ENCODE measurements at regions not wholly inside any gene's neighbourhood (a gene's known extent, or its start where the extent isn't known, plus 50 kb on each side); places are given as distances from the start of the nearest gene placed in this dataset.

DNA sequence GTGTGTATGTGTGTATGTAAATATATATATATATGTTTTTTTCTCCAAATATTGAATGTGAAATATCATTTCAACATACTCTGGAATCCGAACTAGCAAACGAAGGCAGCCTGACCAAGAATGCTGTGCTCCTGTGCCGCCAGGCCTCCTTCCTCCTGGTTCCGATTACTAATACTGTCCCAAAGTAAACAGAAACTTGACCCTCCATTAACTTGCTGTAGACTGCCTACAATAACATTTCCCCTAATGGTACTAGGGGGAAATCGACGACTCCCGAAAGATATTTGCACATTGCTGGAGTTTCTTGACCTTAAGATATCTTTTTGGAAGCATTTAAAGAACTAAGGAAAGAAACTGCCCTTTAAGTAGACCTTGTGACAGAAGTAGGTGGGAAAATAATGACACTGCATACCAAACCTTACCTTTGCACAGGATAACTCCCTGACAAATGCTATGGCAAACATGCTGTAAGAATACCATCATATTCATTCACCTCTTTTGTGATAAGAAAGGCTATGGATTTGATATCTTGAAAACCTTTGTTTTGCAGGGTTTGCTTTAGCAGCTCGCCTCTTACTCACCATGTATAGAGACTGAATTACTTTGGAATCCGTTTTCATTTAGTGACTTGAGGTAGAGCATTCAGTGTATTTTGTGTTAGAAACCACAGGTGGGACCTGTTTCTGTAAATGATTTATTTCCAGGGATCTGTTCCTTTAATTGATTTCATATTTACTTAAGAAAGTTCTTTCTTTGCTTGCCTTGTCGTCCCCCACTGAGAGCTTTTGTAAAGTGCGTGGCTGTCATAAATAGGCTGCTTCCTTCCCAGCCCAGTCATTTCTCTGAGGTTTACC lies 80.1 kb downstream of the KLF5 start:
- DNase-seq (ENCODE audit: low spot score) (no peak), ATAC-seq (peak; percentile 73)
- peak overlapping the region; percentile 28; the same call in 1 of the 2 replicates for H3K27ac Mint-ChIP-seq
- peaks cover 30% of the 10 kb centered on the region for H3K4me1 Mint-ChIP-seq
- no peak overlapping the region for H3K4me3 Mint-ChIP-seq
- POLR2A ChIA-PET: no interaction called here
- H3K9me3 Mint-ChIP-seq: no peaks in the 10 kb centered on the region
- H3K27me3 Mint-ChIP-seq (ENCODE audit: low read depth): no peaks in the 10 kb centered on the region
- H3K36me3 Mint-ChIP-seq: no peaks in the 10 kb centered on the region
- CTCF ChIA-PET: no interaction called here
- TF ChIP-seq ZNF121 (CRISPR knock-in tag; IDR thresholded peaks at IDR 0.05): no peak
- TF ChIP-seq, protein P1, sequence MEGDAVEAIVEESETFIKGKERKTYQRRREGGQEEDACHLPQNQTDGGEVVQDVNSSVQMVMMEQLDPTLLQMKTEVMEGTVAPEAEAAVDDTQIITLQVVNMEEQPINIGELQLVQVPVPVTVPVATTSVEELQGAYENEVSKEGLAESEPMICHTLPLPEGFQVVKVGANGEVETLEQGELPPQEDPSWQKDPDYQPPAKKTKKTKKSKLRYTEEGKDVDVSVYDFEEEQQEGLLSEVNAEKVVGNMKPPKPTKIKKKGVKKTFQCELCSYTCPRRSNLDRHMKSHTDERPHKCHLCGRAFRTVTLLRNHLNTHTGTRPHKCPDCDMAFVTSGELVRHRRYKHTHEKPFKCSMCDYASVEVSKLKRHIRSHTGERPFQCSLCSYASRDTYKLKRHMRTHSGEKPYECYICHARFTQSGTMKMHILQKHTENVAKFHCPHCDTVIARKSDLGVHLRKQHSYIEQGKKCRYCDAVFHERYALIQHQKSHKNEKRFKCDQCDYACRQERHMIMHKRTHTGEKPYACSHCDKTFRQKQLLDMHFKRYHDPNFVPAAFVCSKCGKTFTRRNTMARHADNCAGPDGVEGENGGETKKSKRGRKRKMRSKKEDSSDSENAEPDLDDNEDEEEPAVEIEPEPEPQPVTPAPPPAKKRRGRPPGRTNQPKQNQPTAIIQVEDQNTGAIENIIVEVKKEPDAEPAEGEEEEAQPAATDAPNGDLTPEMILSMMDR (IDR thresholded peaks at IDR 0.05): no peak
- no peak for TF ChIP-seq NR3C1 (CRISPR knock-in tag; conservative IDR thresholded peaks at IDR 0.05; ENCODE audit: low read depth)
- no peak for TF ChIP-seq TEAD4 (CRISPR knock-in tag; IDR thresholded peaks at IDR 0.05)
- no peak for TF ChIP-seq NFE2L1 (CRISPR knock-in tag; IDR thresholded peaks at IDR 0.05)
- no peak for TF ChIP-seq ZNF263 (CRISPR knock-in tag; IDR thresholded peaks at IDR 0.05; ENCODE audit: low read depth)
- no peak for TF ChIP-seq SMAD3 (CRISPR knock-in tag; IDR thresholded peaks at IDR 0.05; ENCODE audit: borderline replicate concordance)

DNA sequence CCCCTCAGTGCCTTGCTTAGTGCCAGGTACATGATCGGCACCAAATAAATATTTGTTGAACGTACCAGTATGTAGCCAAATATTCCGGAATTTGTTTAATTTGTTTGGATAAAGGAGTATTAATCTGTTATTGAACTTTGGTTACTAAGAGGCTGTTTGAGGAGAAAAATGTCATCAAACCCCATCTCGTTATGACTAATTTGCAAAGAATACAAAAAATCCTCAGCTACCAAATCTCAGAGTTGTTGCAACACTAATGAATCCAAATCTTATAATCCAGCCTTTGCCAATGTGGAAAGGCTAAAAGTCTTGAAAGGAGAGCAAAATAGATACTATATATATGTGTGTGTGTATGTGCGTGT lies 79.5 kb downstream of the KLF5 start:
- H3K27ac Mint-ChIP-seq: no peak overlapping the region
- no peaks in the 10 kb centered on the region for H3K9me3 Mint-ChIP-seq
- H3K4me3 Mint-ChIP-seq: no peak overlapping the region
- H3K36me3 Mint-ChIP-seq: no peaks in the 10 kb centered on the region
- H3K27me3 Mint-ChIP-seq (ENCODE audit: low read depth): no peaks in the 10 kb centered on the region
- CTCF ChIA-PET: no interaction called here
- DNase-seq (ENCODE audit: low spot score) (no peak), ATAC-seq (no peak)
- TF ChIP-seq, protein P2, sequence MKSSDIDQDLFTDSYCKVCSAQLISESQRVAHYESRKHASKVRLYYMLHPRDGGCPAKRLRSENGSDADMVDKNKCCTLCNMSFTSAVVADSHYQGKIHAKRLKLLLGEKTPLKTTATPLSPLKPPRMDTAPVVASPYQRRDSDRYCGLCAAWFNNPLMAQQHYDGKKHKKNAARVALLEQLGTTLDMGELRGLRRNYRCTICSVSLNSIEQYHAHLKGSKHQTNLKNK (CRISPR knock-in tag; IDR thresholded peaks at IDR 0.05): no peak
- TF ChIP-seq, protein P3, sequence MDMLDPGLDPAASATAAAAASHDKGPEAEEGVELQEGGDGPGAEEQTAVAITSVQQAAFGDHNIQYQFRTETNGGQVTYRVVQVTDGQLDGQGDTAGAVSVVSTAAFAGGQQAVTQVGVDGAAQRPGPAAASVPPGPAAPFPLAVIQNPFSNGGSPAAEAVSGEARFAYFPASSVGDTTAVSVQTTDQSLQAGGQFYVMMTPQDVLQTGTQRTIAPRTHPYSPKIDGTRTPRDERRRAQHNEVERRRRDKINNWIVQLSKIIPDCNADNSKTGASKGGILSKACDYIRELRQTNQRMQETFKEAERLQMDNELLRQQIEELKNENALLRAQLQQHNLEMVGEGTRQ (CRISPR knock-in tag; IDR thresholded peaks at IDR 0.05): no peak
- peaks cover 30% of the 10 kb centered on the region for H3K4me1 Mint-ChIP-seq
- POLR2A ChIA-PET: no interaction called here

DNA sequence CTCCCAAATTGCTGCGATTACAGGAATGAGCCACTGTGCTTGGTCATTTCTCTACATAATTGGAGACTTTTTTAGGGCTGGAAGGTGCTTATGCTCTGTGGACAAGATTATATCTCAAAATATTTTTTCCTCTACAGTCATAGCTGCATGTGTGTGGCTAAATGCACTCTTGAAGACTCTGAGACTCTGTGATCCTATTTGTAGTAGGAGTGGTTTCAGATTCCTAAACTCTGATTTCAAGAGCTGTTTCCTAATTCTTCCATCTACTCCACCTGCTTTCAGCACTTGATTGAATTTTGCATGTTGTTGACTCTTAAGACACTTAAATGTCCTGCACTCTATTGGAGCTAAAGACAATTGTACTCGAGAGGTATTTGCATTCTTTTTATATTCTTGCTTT lies 78.0 kb downstream of the KLF5 start:
- ChIA-PET POLR2A (no interaction called here), CTCF (interaction anchor here (0.6 to 1.1 kb wide), 4 partner anchors 36 to 328 kb away, joined by 3 to 5 read pairs (median 4); no protein-coding TSS in a partner anchor)
- peak overlapping the region; percentile 15; the same call in 1 of the 2 replicates for H3K27ac Mint-ChIP-seq
- no peak overlapping the region for H3K4me3 Mint-ChIP-seq
- no peaks in the 10 kb centered on the region for H3K27me3 Mint-ChIP-seq (ENCODE audit: low read depth)
- H3K9me3 Mint-ChIP-seq: 0 out of 2 replicates have a peak, but pooled peaks cover 3% of the 10 kb centered on the region
- peaks cover 30% of the 10 kb centered on the region for H3K4me1 Mint-ChIP-seq
- TF ChIP-seq TEAD4 (CRISPR knock-in tag; IDR thresholded peaks at IDR 0.05) (no peak), PRRX2 (CRISPR knock-in tag; IDR thresholded peaks at IDR 0.05) (no peak), ZNF317 (CRISPR knock-in tag; IDR thresholded peaks at IDR 0.05; ENCODE audit: borderline replicate concordance, low read depth) (no peak), GABPB1 (CRISPR knock-in tag; IDR thresholded peaks at IDR 0.05) (no peak), JUN (CRISPR knock-in tag; IDR thresholded peaks at IDR 0.05) (no peak), RELA (CRISPR knock-in tag; IDR thresholded peaks at IDR 0.05; ENCODE audit: borderline replicate concordance) (no peak), ZNF138 (CRISPR knock-in tag; conservative IDR thresholded peaks at IDR 0.05) (no peak)
- ATAC-seq: no peak
- H3K36me3 Mint-ChIP-seq: no peaks in the 10 kb centered on the region
- no peak for DNase-seq (ENCODE audit: low spot score)

DNA sequence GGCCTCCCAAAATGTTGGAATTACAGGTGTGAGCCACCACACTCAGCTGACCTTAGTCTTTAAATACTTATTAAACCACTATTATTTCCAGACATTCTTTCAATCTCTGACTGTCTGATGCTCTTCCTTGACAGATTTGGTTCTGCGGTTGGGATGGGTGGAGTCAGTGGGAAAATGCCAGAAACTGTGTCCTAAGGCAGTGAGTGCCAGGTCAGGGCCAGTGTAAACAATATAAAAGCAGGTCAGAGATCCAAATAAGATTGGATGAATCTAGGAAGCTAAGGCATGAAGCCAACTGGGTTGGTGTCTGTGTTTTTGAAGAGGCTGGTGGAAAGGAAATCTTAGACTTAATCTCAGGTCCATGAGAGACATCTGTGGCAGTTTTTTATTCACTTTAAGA lies 74.7 kb downstream of the KLF5 start:
- ATAC-seq (no peak), DNase-seq (ENCODE audit: low spot score) (no peak)
- H3K27me3 Mint-ChIP-seq (ENCODE audit: low read depth): no peaks in the 10 kb centered on the region
- no peaks in the 10 kb centered on the region for H3K36me3 Mint-ChIP-seq
- no peak for TF ChIP-seq FOXJ3 (CRISPR knock-in tag; IDR thresholded peaks at IDR 0.05; ENCODE audit: borderline replicate concordance)
- no peak for TF ChIP-seq MYBL2 (CRISPR knock-in tag; IDR thresholded peaks at IDR 0.05)
- ChIA-PET CTCF (no interaction called here), POLR2A (no interaction called here)
- H3K9me3 Mint-ChIP-seq: 0 out of 2 replicates have a peak, but pooled peaks cover 3% of the 10 kb centered on the region
- H3K4me3 Mint-ChIP-seq: no peak overlapping the region
- H3K4me1 Mint-ChIP-seq: peaks cover 11% of the 10 kb centered on the region
- H3K27ac Mint-ChIP-seq: no peak overlapping the region

All from WTC11 (cell line).